Right lobe of liver (tissue), 4 donors: ENCODE measurements at regions not wholly inside any gene's neighbourhood (a gene's known extent, or its start where the extent isn't known, plus 50 kb on each side); places are given as distances from the start of the nearest gene placed in this dataset.

Experiments
- POLR2A ChIP-seq: fragments of 450-650 bp; IDR thresholded peaks from one replicate; pipeline ENCODE4 v1.6.1; 2017; ENCODE audit warnings: antibody characterized with exemption, mild to moderate bottlenecking
- TF ChIP-seq, protein P1 (sequence below), 4 donors: fragments of 200-600 bp in 3 of 4; fragments of 450-650 bp in 1 of 4; IDR thresholded peaks; one replicate each; pipeline versions ENCODE4 v1.5.1 to v1.8.0; 2016 to 2022; ENCODE audit warnings: antibody characterized with exemption in 4 of 4, mild to moderate bottlenecking in 2 of 4
- donor health status: DM: no; HTN: no; CAD: no.
- donor health status: DM: no; HTN: no; CAD: no.
- donor health status: DM: no; HTN: yes; CAD: no.

- TF ChIP-seq, protein P1, sequence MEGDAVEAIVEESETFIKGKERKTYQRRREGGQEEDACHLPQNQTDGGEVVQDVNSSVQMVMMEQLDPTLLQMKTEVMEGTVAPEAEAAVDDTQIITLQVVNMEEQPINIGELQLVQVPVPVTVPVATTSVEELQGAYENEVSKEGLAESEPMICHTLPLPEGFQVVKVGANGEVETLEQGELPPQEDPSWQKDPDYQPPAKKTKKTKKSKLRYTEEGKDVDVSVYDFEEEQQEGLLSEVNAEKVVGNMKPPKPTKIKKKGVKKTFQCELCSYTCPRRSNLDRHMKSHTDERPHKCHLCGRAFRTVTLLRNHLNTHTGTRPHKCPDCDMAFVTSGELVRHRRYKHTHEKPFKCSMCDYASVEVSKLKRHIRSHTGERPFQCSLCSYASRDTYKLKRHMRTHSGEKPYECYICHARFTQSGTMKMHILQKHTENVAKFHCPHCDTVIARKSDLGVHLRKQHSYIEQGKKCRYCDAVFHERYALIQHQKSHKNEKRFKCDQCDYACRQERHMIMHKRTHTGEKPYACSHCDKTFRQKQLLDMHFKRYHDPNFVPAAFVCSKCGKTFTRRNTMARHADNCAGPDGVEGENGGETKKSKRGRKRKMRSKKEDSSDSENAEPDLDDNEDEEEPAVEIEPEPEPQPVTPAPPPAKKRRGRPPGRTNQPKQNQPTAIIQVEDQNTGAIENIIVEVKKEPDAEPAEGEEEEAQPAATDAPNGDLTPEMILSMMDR (IDR thresholded peaks at IDR 0.05), result no peak
- TF ChIP-seq POLR2A, result no peak
Observed at GRCh38 chr3:78540485-78540884, 1227.3 kb downstream of the ROBO1 start.
